ENCODE measurements at regions not wholly inside any gene's neighbourhood (a gene's known extent, or its start where the extent isn't known, plus 50 kb on each side); places are given as distances from the start of the nearest gene placed in this dataset.
"Not testable (repeated sequence)": the region's sequence is repeated elsewhere in the genome, so short reads cannot be mapped to it uniquely, and the experiment has no call there.

- peak; percentile 40 to 69 (median 50) for DNase-seq (ENCODE audit: low read depth in 4 of 4, low spot score in 2 of 4)
Measured at GRCh38 chr6:8983202-8983688, 547.9 kb upstream of the SLC35B3 start.

DNA sequence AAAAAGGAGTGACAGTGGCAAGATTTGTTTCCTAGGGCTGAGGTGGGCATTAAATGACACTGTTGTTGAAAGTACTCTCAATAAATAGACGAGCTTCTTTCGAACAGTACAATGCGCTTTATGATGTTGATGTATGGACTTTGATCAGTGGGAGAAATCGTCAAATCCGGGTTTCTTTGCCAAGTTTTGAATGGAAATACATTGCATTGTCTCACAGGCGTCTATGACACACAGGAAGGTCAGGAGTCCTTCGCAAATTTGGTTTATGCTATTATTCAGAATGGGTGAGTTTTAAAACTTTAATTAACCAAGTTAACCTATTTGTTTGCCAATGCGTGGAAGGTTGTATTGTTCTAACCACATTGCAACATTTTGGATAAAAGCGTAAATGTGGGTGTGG, 547.3 kb upstream of the SLC35B3 start:
- peak in 1 of 4 donors; percentile 1 for DNase-seq (ENCODE audit: low read depth in 4 of 4, low spot score in 2 of 4)

GRCh38 chr6:8973395-8973794, 538.0 kb upstream of the SLC35B3 start:
- no peak for DNase-seq (ENCODE audit: low read depth in 4 of 4, low spot score in 2 of 4)

DNA sequence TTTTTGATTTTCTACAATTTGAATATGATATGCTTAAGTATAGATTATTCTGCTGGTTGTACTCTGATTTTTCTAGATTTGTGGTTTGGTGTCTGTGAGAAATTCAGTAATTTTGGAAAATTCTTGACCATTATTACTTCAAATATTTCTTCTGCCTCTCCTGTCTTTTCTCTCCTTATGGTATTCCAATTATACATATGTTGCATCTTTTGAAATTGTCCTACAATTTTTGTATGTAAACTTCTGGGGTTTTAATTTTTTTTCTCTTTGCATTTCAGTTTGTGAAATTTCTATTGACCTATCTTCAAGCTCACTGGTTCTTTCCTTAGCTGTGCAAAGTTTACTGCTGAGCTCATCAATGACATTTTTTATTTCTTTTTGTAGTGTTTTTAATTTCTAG, 534.4 kb upstream of the SLC35B3 start:
- DNase-seq (ENCODE audit: low read depth in 4 of 4, low spot score in 2 of 4): no peak

DNA sequence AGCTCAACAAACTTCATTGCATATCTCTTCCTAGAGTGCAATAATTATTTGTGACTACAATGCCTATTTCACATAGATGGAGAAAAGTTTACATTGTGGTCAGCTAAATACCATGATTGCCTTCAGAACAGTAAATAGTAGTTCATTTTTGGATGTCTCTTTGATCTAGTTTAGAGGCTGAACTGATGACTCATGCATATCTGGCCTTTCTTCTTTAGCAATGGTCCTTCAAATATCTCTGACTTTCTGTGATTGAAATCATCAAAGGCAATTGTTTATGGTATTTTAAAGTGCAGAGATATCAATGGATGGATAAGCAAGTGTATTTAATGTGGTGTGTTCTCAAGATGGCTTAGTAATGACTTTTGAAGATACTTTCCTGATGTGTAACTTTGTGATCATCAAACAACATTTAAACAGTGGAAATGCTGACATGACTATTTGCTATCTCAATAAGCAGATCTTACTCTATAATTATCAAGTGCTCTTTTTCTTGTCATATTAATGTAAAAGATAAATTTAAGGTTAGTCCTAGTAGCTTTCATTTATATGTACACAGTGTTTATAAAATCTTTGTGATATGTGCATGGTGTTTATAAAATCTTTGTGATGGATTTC, 523.7 kb upstream of the SLC35B3 start:
- no peak for DNase-seq (ENCODE audit: low read depth in 4 of 4, low spot score in 2 of 4)

- no peak for DNase-seq (ENCODE audit: low read depth in 4 of 4, low spot score in 2 of 4)
Measured at GRCh38 chr6:8953310-8953709, 518.0 kb upstream of the SLC35B3 start.

DNA sequence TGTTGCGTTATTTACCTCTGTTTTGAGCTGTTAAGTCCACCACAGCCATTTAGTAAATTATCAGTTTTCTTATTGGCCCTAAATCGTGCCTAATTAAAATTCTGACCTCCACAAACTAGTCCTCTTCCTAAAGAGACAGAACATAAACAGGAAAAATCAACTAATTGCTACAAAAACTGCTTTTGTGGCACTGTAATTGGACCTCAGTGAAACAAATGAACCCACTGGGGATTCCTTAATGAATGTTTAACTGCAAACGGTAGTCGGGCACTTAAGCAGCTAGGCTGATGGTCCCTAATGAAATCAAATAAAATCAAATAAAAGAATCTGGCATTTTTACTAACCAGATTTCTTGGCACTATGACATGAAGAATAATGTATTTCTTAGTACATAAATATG, 513.4 kb upstream of the SLC35B3 start:
- DNase-seq (ENCODE audit: low read depth in 4 of 4, low spot score in 2 of 4): no peak

GRCh38 chr6:8947900-8948299, 512.6 kb upstream of the SLC35B3 start:
- no peak for DNase-seq (ENCODE audit: low read depth in 4 of 4, low spot score in 2 of 4)

DNA sequence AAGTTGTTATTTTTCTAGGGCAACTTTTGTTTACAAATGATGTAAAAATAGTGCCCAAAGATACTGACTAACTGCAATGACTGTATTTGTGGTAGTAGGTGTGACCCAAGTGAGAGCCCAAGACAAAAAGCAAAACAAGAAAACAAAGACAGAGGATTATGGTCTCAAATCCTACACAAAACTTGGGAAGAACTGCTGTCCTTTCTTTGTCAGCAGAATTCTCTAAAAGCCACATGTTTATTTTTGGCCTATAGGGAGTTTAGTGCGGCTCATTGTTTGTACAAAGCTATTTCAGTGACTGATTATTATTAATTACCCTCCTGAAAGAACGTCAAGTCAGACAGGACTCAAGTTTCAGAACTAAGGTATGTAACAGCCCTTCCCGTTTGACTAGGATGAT, 509.2 kb upstream of the SLC35B3 start:
- DNase-seq (ENCODE audit: low read depth in 4 of 4, low spot score in 2 of 4): no peak

GRCh38 chr6:8943073-8943472, 507.7 kb upstream of the SLC35B3 start:
- DNase-seq (ENCODE audit: low read depth in 4 of 4, low spot score in 2 of 4): no peak

DNA sequence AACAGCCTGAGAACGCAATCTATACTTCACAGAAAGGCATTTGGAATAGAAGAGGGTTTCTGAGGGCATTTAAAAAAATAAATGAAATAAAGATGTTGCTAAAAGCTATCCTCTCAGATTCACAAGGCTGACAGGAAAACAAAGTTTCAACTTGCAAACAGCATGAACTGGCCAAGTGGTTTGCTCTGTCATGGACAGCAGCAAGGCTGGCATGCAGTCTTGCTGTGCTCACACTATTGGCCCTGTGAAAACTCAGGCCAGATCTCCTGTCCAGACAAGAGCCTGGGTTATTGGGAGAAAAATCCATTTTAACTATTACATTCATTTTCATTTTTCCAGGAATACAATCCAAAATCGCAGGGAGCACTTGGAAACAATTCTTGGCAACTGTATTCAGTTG, 506.2 kb upstream of the SLC35B3 start:
- no peak for DNase-seq (ENCODE audit: low read depth in 4 of 4, low spot score in 2 of 4)

- no peak for DNase-seq (ENCODE audit: low read depth in 4 of 4, low spot score in 2 of 4)
Measured at GRCh38 chr6:8940356-8940755, 505.0 kb upstream of the SLC35B3 start.

DNA sequence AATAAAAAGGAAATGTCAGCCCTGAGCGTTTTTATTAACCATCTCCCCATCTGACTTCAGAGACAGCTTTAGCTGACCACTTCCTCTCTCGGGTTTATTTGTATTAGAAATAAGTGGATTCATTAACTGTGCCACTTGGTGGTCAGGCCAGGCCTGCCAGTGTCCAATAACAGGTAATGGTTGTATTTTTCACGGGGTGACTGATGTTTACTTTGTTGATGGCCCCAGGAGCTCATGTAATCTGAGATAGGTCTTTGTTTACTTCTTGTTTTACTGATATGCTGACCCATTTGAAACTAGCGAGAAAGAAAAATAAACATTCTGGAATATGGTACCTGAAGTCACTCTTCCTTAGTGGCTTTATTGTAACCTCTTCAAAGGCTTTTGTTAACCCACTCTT, 504.3 kb upstream of the SLC35B3 start:
- DNase-seq (ENCODE audit: low read depth in 4 of 4, low spot score in 2 of 4): peak in 2 of 4 donors; percentile 1 to 8

GRCh38 chr6:8934318-8934717, 499.0 kb upstream of the SLC35B3 start:
- DNase-seq (ENCODE audit: low read depth in 4 of 4, low spot score in 2 of 4): no peak

DNA sequence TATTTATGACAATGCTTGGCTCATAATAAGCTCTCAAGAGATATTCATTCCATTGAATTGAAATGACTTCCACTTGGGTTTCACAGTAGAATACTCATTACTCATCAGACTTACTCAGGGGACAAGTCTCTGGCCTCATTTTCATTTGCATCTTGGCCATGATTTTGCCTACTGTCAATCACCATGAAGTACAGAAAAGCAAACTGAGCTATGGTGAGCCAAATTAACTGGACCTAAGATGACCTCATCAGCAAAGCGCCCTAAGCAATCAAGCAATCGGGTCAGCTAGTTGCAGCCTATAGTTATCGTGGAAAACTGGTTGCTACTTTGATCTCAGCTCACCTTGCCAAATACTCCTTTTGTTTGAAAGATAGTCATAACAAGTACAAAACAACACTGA, 494.7 kb upstream of the SLC35B3 start:
- no peak for DNase-seq (ENCODE audit: low read depth in 4 of 4, low spot score in 2 of 4)

- not testable (repeated sequence) for DNase-seq (ENCODE audit: low read depth in 4 of 4, low spot score in 2 of 4)
Measured at GRCh38 chr6:8920244-8920643, 484.9 kb upstream of the SLC35B3 start.

- DNase-seq (ENCODE audit: low read depth in 4 of 4, low spot score in 2 of 4): no peak
Measured at GRCh38 chr6:8918196-8918595, 482.9 kb upstream of the SLC35B3 start.

DNA sequence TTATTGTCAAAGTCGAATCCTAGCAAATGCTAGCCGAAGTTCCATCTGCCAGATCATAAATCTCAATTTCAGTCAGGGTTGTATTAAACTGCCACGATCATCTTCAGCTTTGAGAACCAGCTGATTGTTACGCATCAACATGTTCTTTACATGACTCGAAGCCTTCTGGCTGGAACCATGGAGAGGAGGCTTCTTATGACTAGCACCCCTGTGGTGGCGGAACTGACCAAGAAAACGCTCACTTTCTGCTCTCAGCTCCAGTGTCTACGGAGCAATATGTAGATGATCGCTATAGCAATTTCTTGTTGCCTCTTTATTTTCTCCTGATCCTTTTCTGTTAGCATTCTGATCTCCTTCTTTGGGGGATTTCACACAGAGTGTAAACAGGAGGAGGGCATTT, 479.4 kb upstream of the SLC35B3 start:
- DNase-seq (ENCODE audit: low read depth in 4 of 4, low spot score in 2 of 4): no peak

- DNase-seq (ENCODE audit: low read depth in 4 of 4, low spot score in 2 of 4): no peak
Measured at GRCh38 chr6:8908638-8909037, 473.3 kb upstream of the SLC35B3 start.

DNA sequence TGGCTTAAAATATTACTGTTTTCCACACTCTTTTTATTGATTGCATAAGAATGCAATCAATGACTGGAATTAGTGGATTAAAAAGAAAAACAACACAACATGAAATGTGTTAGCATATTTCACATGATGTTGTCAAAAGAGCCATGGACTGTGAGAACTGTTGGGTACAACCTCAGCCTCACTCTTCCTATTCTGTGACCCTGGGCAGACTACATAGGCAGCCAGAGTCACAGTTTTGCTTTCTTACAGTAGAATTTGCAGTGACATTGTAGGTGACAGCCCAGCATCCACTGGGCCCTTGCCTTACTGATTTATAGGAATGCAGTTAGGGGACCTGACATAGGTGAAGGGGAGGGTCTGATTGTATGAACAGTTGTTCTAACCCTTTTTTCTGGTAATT, 471.4 kb upstream of the SLC35B3 start:
- DNase-seq (ENCODE audit: low read depth in 4 of 4, low spot score in 2 of 4): no peak

- DNase-seq (ENCODE audit: low read depth in 4 of 4, low spot score in 2 of 4): no peak
Measured at GRCh38 chr6:8905757-8906156, 470.4 kb upstream of the SLC35B3 start.

- no peak for DNase-seq (ENCODE audit: low read depth in 4 of 4, low spot score in 2 of 4)
Measured at GRCh38 chr6:8904754-8905153, 469.4 kb upstream of the SLC35B3 start.

GRCh38 chr6:8900056-8900455, 464.7 kb upstream of the SLC35B3 start:
- DNase-seq (ENCODE audit: low read depth in 4 of 4, low spot score in 2 of 4): no peak
